ENCODE measurements at regions not wholly inside any gene's neighbourhood (a gene's known extent, or its start where the extent isn't known, plus 50 kb on each side); places are given as distances from the start of the nearest gene placed in this dataset.

GRCh38 chr6:68054756-68055155 lies 580.3 kb upstream of the ADGRB3 start:
- Histone ChIP-seq H3K27ac (replicated peaks) (no peak overlapping the region), H3K27me3 (ENCODE audit: low read depth) (no peaks in the 10 kb centered on the region), H3K4me3 (no peak overlapping the region), H3K36me3 (no peaks in the 10 kb centered on the region), H3K4me1 (no peaks in the 10 kb centered on the region), H3K9me3 (replicated peaks) (peaks cover 21% of the 10 kb centered on the region)
- no peak for TF ChIP-seq CTCF (IDR thresholded peaks at IDR 0.05; ENCODE audit: borderline replicate concordance)
- DNase-seq: no peak
- intact Hi-C loops (cut with micrococcal nuclease): no loop called here

GRCh38 chr6:68053805-68054373 lies 581.2 kb upstream of the ADGRB3 start:
- TF ChIP-seq CTCF (IDR thresholded peaks at IDR 0.05; ENCODE audit: borderline replicate concordance): no peak
- Histone ChIP-seq H3K9me3 (replicated peaks) (peaks cover 22% of the 10 kb centered on the region), H3K36me3 (no peaks in the 10 kb centered on the region), H3K4me3 (no peak overlapping the region), H3K27me3 (ENCODE audit: low read depth) (no peaks in the 10 kb centered on the region), H3K4me1 (no peaks in the 10 kb centered on the region), H3K27ac (replicated peaks) (no peak overlapping the region)
- intact Hi-C loops (cut with micrococcal nuclease): no loop called here
- no peak for DNase-seq

- intact Hi-C loops (cut with micrococcal nuclease): no loop called here
- TF ChIP-seq CTCF (IDR thresholded peaks at IDR 0.05; ENCODE audit: borderline replicate concordance): no peak
Observed at GRCh38 chr6:68052234-68052633, 582.8 kb upstream of the ADGRB3 start.

GRCh38 chr6:68049562-68049961 lies 585.5 kb upstream of the ADGRB3 start:
- H3K4me1 ChIP-seq: no peaks in the 10 kb centered on the region
- intact Hi-C loops (cut with micrococcal nuclease): no loop called here
- H3K4me3 ChIP-seq: no peak overlapping the region
- H3K27ac ChIP-seq (replicated peaks): no peak overlapping the region
- DNase-seq: no peak
- H3K9me3 ChIP-seq (replicated peaks): peaks cover 26% of the 10 kb centered on the region
- no peaks in the 10 kb centered on the region for H3K27me3 ChIP-seq (ENCODE audit: low read depth)
- H3K36me3 ChIP-seq: no peaks in the 10 kb centered on the region
- no peak for TF ChIP-seq CTCF (IDR thresholded peaks at IDR 0.05; ENCODE audit: borderline replicate concordance)

More at GRCh38 chr6:68052234-68052633, 582.8 kb upstream of the ADGRB3 start:
- Histone ChIP-seq H3K9me3 (replicated peaks) (peaks cover 33% of the 10 kb centered on the region), H3K27ac (replicated peaks) (no peak overlapping the region), H3K36me3 (no peaks in the 10 kb centered on the region), H3K27me3 (ENCODE audit: low read depth) (no peaks in the 10 kb centered on the region), H3K4me3 (no peak overlapping the region), H3K4me1 (no peaks in the 10 kb centered on the region)
- no peak for DNase-seq

- H3K36me3 ChIP-seq: no peaks in the 10 kb centered on the region
- peaks cover 26% of the 10 kb centered on the region for H3K9me3 ChIP-seq (replicated peaks)
- no peak for DNase-seq
- H3K27ac ChIP-seq (replicated peaks): no peak overlapping the region
- H3K4me1 ChIP-seq: no peaks in the 10 kb centered on the region
- no peak for TF ChIP-seq CTCF (IDR thresholded peaks at IDR 0.05; ENCODE audit: borderline replicate concordance)
- intact Hi-C loops (cut with micrococcal nuclease): no loop called here
- no peak overlapping the region for H3K4me3 ChIP-seq
- H3K27me3 ChIP-seq (ENCODE audit: low read depth): no peaks in the 10 kb centered on the region
Observed at GRCh38 chr6:68046756-68047155, 588.3 kb upstream of the ADGRB3 start.

Data from left ventricle myocardium inferior (tissue), 1 donor.